Fibroblast of lung (primary cell): ENCODE measurements at regions not wholly inside any gene's neighbourhood (a gene's known extent, or its start where the extent isn't known, plus 50 kb on each side); places are given as distances from the start of the nearest gene placed in this dataset.

ENCODE experiments used
- EZH2 ChIP-seq: IDR thresholded peaks from 2 replicates; pipeline ENCODE4 v1.5.1; 2012; ENCODE audit warnings: low read length, control low read depth, mild to moderate bottlenecking; ENCODE audit errors: missing control alignments
- TF ChIP-seq, protein P1 (sequence below), 2 donors: IDR thresholded peaks in 1 of 2; conservative IDR thresholded peaks in 1 of 2; 1 replicate in 1 of 2; 2 replicates in 1 of 2; pipeline ENCODE4 v1.5.1; 2011 to 2012; ENCODE audit warnings: low read length in 2 of 2, control low read depth in 1 of 2, inconsistent platforms in 1 of 2, low read depth in 1 of 2, mild to moderate bottlenecking in 1 of 2

DNA sequence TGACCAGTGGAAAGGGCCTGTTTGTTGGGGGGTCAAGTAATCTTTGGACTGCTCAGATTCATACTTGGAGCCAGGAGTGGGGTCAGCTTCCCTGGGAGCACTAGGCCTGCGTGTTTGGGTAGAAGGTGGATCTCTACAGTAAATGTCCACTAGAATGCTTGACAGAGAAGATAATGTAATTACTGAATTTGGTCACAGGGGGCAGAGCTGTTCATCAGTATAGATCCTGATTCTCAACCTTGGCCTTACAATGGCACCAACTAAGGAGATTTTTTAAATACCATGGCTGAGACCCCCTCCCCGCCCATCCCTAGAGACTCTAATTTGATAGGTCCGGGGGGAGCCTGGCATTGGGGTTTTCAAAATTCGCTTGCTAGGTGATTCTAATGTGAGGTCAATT is 217.5 kb upstream of the PLXNA2 start:
- TF ChIP-seq, protein P1, sequence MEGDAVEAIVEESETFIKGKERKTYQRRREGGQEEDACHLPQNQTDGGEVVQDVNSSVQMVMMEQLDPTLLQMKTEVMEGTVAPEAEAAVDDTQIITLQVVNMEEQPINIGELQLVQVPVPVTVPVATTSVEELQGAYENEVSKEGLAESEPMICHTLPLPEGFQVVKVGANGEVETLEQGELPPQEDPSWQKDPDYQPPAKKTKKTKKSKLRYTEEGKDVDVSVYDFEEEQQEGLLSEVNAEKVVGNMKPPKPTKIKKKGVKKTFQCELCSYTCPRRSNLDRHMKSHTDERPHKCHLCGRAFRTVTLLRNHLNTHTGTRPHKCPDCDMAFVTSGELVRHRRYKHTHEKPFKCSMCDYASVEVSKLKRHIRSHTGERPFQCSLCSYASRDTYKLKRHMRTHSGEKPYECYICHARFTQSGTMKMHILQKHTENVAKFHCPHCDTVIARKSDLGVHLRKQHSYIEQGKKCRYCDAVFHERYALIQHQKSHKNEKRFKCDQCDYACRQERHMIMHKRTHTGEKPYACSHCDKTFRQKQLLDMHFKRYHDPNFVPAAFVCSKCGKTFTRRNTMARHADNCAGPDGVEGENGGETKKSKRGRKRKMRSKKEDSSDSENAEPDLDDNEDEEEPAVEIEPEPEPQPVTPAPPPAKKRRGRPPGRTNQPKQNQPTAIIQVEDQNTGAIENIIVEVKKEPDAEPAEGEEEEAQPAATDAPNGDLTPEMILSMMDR (conservative IDR thresholded peaks at IDR 0.05 in 1 of 2, IDR thresholded peaks at IDR 0.05 in 1 of 2; ENCODE audit: low read depth in 1 of 2, low read length in 2 of 2) = peak in 1 of 2 donors; percentile 4
- TF ChIP-seq EZH2 = no peak
